Prostate gland (tissue), 2 donors: ENCODE measurements at regions not wholly inside any gene's neighbourhood (a gene's known extent, or its start where the extent isn't known, plus 50 kb on each side); places are given as distances from the start of the nearest gene placed in this dataset.

Experiments used
- POLR2A ChIP-seq: fragments of 450-650 bp; IDR thresholded peaks from one replicate; pipeline ENCODE4 v1.6.1; 2016; ENCODE audit warnings: antibody characterized with exemption, mild to moderate bottlenecking
- POLR2AphosphoS5 ChIP-seq: sonication (generic); formaldehyde crosslinking; IDR thresholded peaks from one replicate; pipeline ENCODE4 v1.6.1; 2017; ENCODE audit warnings: antibody characterized with exemption
- TF ChIP-seq, protein P1 (sequence below), 4 experiments: fragments of 200-600 bp in 2 of 4; fragments of 450-650 bp in 2 of 4; sonication (generic) in 2 of 4; IDR thresholded peaks; 1 replicate in 3 of 4; 2 replicates in 1 of 4; pipeline ENCODE4 v1.5.1; 2016 to 2019; ENCODE audit warnings: antibody characterized with exemption in 4 of 4, mild to moderate bottlenecking in 2 of 4, moderate library complexity in 2 of 4

DNA sequence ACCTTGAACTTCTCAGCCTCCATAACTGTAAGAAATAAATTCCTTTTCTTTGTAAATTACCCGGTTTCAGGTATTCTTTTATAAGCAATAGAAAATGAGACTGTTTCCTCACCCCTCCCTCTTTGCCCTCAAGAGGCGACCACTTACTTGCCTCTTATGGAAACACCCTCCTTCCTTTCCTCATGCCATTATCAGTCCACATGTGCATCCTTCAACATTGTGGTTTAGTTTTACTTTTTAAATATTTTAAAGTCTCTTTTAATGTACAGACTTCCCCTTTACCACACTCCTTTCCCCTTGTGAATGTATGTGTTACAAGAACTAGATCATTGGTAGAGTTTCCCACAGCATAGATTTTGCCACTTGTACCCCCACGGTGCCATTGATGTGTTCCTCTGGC is 202.4 kb upstream of the SIX2 start:
- TF ChIP-seq, protein P1, sequence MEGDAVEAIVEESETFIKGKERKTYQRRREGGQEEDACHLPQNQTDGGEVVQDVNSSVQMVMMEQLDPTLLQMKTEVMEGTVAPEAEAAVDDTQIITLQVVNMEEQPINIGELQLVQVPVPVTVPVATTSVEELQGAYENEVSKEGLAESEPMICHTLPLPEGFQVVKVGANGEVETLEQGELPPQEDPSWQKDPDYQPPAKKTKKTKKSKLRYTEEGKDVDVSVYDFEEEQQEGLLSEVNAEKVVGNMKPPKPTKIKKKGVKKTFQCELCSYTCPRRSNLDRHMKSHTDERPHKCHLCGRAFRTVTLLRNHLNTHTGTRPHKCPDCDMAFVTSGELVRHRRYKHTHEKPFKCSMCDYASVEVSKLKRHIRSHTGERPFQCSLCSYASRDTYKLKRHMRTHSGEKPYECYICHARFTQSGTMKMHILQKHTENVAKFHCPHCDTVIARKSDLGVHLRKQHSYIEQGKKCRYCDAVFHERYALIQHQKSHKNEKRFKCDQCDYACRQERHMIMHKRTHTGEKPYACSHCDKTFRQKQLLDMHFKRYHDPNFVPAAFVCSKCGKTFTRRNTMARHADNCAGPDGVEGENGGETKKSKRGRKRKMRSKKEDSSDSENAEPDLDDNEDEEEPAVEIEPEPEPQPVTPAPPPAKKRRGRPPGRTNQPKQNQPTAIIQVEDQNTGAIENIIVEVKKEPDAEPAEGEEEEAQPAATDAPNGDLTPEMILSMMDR (IDR thresholded peaks at IDR 0.05): no peak
- no peak for TF ChIP-seq POLR2A
- no peak for TF ChIP-seq POLR2AphosphoS5
